ENCODE measurements at regions not wholly inside any gene's neighbourhood (a gene's known extent, or its start where the extent isn't known, plus 50 kb on each side); places are given as distances from the start of the nearest gene placed in this dataset.

DNA sequence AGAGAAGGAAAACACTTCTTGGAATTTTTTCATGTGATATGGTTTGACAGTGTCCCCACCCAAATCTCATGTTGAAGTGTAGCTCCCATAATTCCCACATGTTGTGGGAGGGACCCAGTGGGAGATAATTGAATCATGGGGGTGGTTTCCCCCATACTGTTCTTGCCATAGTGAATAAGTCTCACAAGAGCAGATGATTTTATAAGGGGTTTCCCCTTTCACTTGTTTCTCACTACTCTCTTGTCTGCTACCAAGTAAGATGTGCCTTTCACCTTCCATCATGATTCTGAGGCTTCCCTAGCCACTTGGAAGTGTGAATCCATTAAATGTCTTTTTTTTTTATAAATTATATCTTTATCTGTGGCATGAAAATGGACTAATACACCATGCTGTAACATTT, 250.7 kb downstream of the LPIN1 start:
- Mint-ChIP-seq H3K4me3 (no peak overlapping the region), H3K27ac (no peak overlapping the region), H3K4me1 (ENCODE audit: unreplicated experiment) (no peaks in the 10 kb centered on the region), H3K36me3 (peaks cover 5% of the 10 kb centered on the region), H3K9me3 (peaks cover 19% of the 10 kb centered on the region), H3K27me3 (no peaks in the 10 kb centered on the region)
- DNase-seq (ENCODE audit: extremely low spot score, unreplicated experiment) = no peak
- TF ChIP-seq, protein P1, sequence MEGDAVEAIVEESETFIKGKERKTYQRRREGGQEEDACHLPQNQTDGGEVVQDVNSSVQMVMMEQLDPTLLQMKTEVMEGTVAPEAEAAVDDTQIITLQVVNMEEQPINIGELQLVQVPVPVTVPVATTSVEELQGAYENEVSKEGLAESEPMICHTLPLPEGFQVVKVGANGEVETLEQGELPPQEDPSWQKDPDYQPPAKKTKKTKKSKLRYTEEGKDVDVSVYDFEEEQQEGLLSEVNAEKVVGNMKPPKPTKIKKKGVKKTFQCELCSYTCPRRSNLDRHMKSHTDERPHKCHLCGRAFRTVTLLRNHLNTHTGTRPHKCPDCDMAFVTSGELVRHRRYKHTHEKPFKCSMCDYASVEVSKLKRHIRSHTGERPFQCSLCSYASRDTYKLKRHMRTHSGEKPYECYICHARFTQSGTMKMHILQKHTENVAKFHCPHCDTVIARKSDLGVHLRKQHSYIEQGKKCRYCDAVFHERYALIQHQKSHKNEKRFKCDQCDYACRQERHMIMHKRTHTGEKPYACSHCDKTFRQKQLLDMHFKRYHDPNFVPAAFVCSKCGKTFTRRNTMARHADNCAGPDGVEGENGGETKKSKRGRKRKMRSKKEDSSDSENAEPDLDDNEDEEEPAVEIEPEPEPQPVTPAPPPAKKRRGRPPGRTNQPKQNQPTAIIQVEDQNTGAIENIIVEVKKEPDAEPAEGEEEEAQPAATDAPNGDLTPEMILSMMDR (conservative IDR thresholded peaks at IDR 0.05) = no peak

DNA sequence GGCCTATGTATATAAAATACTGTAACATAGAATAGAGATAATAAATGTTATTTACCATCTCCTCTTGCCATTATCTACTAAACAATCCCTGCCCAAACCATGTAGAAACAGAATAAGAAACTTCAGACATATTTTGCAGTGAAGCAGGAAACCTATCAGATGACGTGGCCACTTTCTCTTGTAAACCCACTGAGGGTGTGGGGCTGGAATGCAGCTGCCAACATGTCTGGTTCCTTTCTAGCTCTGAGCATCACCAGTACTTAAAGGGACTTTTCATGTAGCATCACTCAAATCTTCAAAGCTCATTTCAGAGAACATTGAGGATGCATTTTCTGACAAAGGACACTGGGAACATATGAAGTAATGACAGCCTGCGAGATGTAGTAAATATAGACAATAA, 251.8 kb downstream of the LPIN1 start:
- DNase-seq (ENCODE audit: extremely low spot score, unreplicated experiment) = no peak
- H3K4me3 Mint-ChIP-seq = no peak overlapping the region
- H3K9me3 Mint-ChIP-seq = peaks cover 23% of the 10 kb centered on the region
- H3K36me3 Mint-ChIP-seq = peaks cover 5% of the 10 kb centered on the region
- H3K4me1 Mint-ChIP-seq (ENCODE audit: unreplicated experiment) = no peaks in the 10 kb centered on the region
- TF ChIP-seq, protein P1 (conservative IDR thresholded peaks at IDR 0.05) = no peak
- H3K27me3 Mint-ChIP-seq = no peaks in the 10 kb centered on the region
- no peak overlapping the region for H3K27ac Mint-ChIP-seq

DNA sequence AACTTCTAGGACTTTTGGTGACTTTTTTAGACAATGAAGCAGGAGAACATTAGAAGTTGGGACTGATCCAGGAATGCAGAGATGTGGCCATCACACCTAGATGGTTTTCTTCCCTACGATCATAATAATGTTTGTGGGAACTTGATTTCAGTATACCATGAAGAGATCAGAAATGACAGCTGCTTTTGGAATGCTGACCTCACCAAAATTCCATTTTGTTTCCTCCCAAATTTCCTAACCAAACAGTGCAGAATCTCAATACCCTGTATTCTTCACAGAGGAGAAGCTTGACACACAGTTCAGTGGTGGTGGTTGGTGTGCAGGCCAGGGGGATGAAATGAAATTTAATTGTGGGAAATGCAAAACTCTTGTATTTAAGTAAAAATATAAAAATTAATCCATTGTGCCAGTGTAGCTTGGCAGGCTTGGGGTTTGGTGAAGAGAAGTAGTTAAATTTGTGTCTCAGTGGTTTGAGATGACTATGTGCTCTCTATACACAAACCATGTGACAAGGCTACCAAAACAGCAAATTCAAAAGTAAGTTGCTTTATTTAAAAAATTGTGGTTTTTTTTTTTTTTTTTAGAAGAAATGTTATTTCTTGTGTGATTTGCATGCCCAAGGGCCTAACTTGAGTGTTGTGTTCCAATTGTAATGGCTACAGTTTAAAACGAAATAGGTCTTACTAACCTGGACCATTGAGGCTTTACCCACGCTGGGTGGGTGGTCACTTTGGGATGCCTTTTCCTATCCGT, 252.4 kb downstream of the LPIN1 start:
- DNase-seq (ENCODE audit: extremely low spot score, unreplicated experiment) = no peak
- H3K4me3 Mint-ChIP-seq = no peak overlapping the region
- no peaks in the 10 kb centered on the region for H3K4me1 Mint-ChIP-seq (ENCODE audit: unreplicated experiment)
- TF ChIP-seq, protein P1 (conservative IDR thresholded peaks at IDR 0.05) = no peak
- H3K9me3 Mint-ChIP-seq = peaks cover 20% of the 10 kb centered on the region
- no peak overlapping the region for H3K27ac Mint-ChIP-seq
- no peaks in the 10 kb centered on the region for H3K27me3 Mint-ChIP-seq
- H3K36me3 Mint-ChIP-seq = peaks cover 5% of the 10 kb centered on the region

- peaks cover 8% of the 10 kb centered on the region for H3K4me1 Mint-ChIP-seq (ENCODE audit: unreplicated experiment)
- TF ChIP-seq, protein P1 (conservative IDR thresholded peaks at IDR 0.05) = no peak
- peaks cover 12% of the 10 kb centered on the region for H3K9me3 Mint-ChIP-seq
- H3K27me3 Mint-ChIP-seq = no peaks in the 10 kb centered on the region
- DNase-seq (ENCODE audit: extremely low spot score, unreplicated experiment) = no peak
- no peak overlapping the region for H3K27ac Mint-ChIP-seq
- peaks cover 5% of the 10 kb centered on the region for H3K36me3 Mint-ChIP-seq
- no peak overlapping the region for H3K4me3 Mint-ChIP-seq
These were observed 255.2 kb downstream of the LPIN1 start for GRCh38 chr2:12001621-12002020.

GRCh38 chr2:12002215-12002614, 255.8 kb downstream of the LPIN1 start:
- no peak overlapping the region for H3K4me3 Mint-ChIP-seq
- peaks cover 5% of the 10 kb centered on the region for H3K36me3 Mint-ChIP-seq
- TF ChIP-seq, protein P1 (conservative IDR thresholded peaks at IDR 0.05) = no peak
- peaks cover 13% of the 10 kb centered on the region for H3K4me1 Mint-ChIP-seq (ENCODE audit: unreplicated experiment)
- H3K27me3 Mint-ChIP-seq = no peaks in the 10 kb centered on the region
- H3K27ac Mint-ChIP-seq = no peak overlapping the region
- H3K9me3 Mint-ChIP-seq = peaks cover 12% of the 10 kb centered on the region
- no peak for DNase-seq (ENCODE audit: extremely low spot score, unreplicated experiment)
